ENCODE measurements at regions not wholly inside any gene's neighbourhood (a gene's known extent, or its start where the extent isn't known, plus 50 kb on each side); places are given as distances from the start of the nearest gene placed in this dataset.
"Not testable (repeated sequence)": the region's sequence is repeated elsewhere in the genome, so short reads cannot be mapped to it uniquely, and the experiment has no call there.

GRCh38 chr11:47928426-47928825 is 51.9 kb upstream of the PTPRJ start:
- Histone ChIP-seq H2AFZ (ENCODE audit: low read length) (no peak overlapping the region), H3K27me3 (ENCODE audit: control insufficient read depth, insufficient read depth, low read length) (no peaks in the 10 kb centered on the region), H3K9me3 (ENCODE audit: control insufficient read depth, insufficient read depth, low read depth, low read length) (no peaks in the 10 kb centered on the region), H3K36me3 (ENCODE audit: control insufficient read depth, insufficient read depth, low read length) (no peaks in the 10 kb centered on the region), H3K4me2 (ENCODE audit: extremely low read depth, insufficient read depth, low read length) (no peak overlapping the region), H4K20me1 (ENCODE audit: control insufficient read depth, extremely low read depth, insufficient read depth, low read length) (no peaks in the 10 kb centered on the region), H3K4me1 (ENCODE audit: control insufficient read depth, extremely low read depth, insufficient read depth, low read length) (peaks cover 7% of the 10 kb centered on the region), H3K4me3 (replicated peaks in 1 of 4; ENCODE audit: control extremely low read depth in 1 of 4, insufficient read depth in 1 of 4, low read depth in 3 of 4, low read length in 4 of 4) (no peak overlapping the region), H3K9ac (ENCODE audit: insufficient read depth, low read length) (no peak overlapping the region), H3K27ac (ENCODE audit: insufficient read depth, low read length) (no peak overlapping the region), H3K79me2 (ENCODE audit: control insufficient read depth, insufficient read depth, low read length) (no peaks in the 10 kb centered on the region)
- TF ChIP-seq CTCF (conservative IDR thresholded peaks at IDR 0.05 in 1 of 2, IDR thresholded peaks at IDR 0.05 in 1 of 2; ENCODE audit: low read depth in 1 of 2, low read length in 2 of 2) (no peak), EZH2 (IDR thresholded peaks at IDR 0.05; ENCODE audit: low read length, missing control alignments) (no peak)
- no peak for DNase-seq (ENCODE audit: low read depth in 2 of 2)

- Histone ChIP-seq H3K4me1 (ENCODE audit: control insufficient read depth, extremely low read depth, insufficient read depth, low read length) (peaks cover 10% of the 10 kb centered on the region), H3K27me3 (ENCODE audit: control insufficient read depth, insufficient read depth, low read length) (no peaks in the 10 kb centered on the region), H3K36me3 (ENCODE audit: control insufficient read depth, insufficient read depth, low read length) (no peaks in the 10 kb centered on the region), H3K9ac (ENCODE audit: insufficient read depth, low read length) (no peak overlapping the region), H4K20me1 (ENCODE audit: control insufficient read depth, extremely low read depth, insufficient read depth, low read length) (no peaks in the 10 kb centered on the region), H3K27ac (ENCODE audit: insufficient read depth, low read length) (peak overlapping the region; percentile 20), H3K4me3 (replicated peaks in 1 of 4; ENCODE audit: control extremely low read depth in 1 of 4, insufficient read depth in 1 of 4, low read depth in 3 of 4, low read length in 4 of 4) (no peak overlapping the region), H2AFZ (ENCODE audit: low read length) (no peak overlapping the region), H3K9me3 (ENCODE audit: control insufficient read depth, insufficient read depth, low read depth, low read length) (no peaks in the 10 kb centered on the region), H3K79me2 (ENCODE audit: control insufficient read depth, insufficient read depth, low read length) (no peaks in the 10 kb centered on the region), H3K4me2 (ENCODE audit: extremely low read depth, insufficient read depth, low read length) (peak overlapping the region; percentile 51)
- peak; percentile 27 to 84 for DNase-seq (ENCODE audit: low read depth in 2 of 2)
- no peak for TF ChIP-seq EZH2 (IDR thresholded peaks at IDR 0.05; ENCODE audit: low read length, missing control alignments)
- no peak for TF ChIP-seq CTCF (conservative IDR thresholded peaks at IDR 0.05 in 1 of 2, IDR thresholded peaks at IDR 0.05 in 1 of 2; ENCODE audit: low read depth in 1 of 2, low read length in 2 of 2)
Measured at GRCh38 chr11:47924184-47924691, 56.1 kb upstream of the PTPRJ start.

- Histone ChIP-seq H3K4me2 (ENCODE audit: extremely low read depth, insufficient read depth, low read length) (no peak overlapping the region), H4K20me1 (ENCODE audit: control insufficient read depth, extremely low read depth, insufficient read depth, low read length) (no peaks in the 10 kb centered on the region), H3K27me3 (ENCODE audit: control insufficient read depth, insufficient read depth, low read length) (no peaks in the 10 kb centered on the region), H3K4me3 (replicated peaks in 1 of 4; ENCODE audit: control extremely low read depth in 1 of 4, insufficient read depth in 1 of 4, low read depth in 3 of 4, low read length in 4 of 4) (no peak overlapping the region), H3K4me1 (ENCODE audit: control insufficient read depth, extremely low read depth, insufficient read depth, low read length) (peaks cover 16% of the 10 kb centered on the region), H3K27ac (ENCODE audit: insufficient read depth, low read length) (peak overlapping the region; percentile 23), H3K36me3 (ENCODE audit: control insufficient read depth, insufficient read depth, low read length) (no peaks in the 10 kb centered on the region), H3K9me3 (ENCODE audit: control insufficient read depth, insufficient read depth, low read depth, low read length) (no peaks in the 10 kb centered on the region), H3K9ac (ENCODE audit: insufficient read depth, low read length) (no peak overlapping the region), H2AFZ (ENCODE audit: low read length) (no peak overlapping the region), H3K79me2 (ENCODE audit: control insufficient read depth, insufficient read depth, low read length) (no peaks in the 10 kb centered on the region)
- DNase-seq (ENCODE audit: low read depth in 2 of 2): peak; percentile 44 to 48
- TF ChIP-seq EZH2 (IDR thresholded peaks at IDR 0.05; ENCODE audit: low read length, missing control alignments) (no peak), CTCF (conservative IDR thresholded peaks at IDR 0.05 in 1 of 2, IDR thresholded peaks at IDR 0.05 in 1 of 2; ENCODE audit: low read depth in 1 of 2, low read length in 2 of 2) (no peak)
Measured at GRCh38 chr11:47923667-47924066, 56.7 kb upstream of the PTPRJ start.

GRCh38 chr11:47921080-47921555 is 59.2 kb upstream of the PTPRJ start:
- not testable (repeated sequence) for H3K4me3 ChIP-seq (replicated peaks in 1 of 4; ENCODE audit: control extremely low read depth in 1 of 4, insufficient read depth in 1 of 4, low read depth in 3 of 4, low read length in 4 of 4); H3K27ac ChIP-seq (ENCODE audit: insufficient read depth, low read length); H3K79me2 ChIP-seq (ENCODE audit: control insufficient read depth, insufficient read depth, low read length); H3K9ac ChIP-seq (ENCODE audit: insufficient read depth, low read length); DNase-seq (ENCODE audit: low read depth in 2 of 2); H3K9me3 ChIP-seq (ENCODE audit: control insufficient read depth, insufficient read depth, low read depth, low read length); H3K36me3 ChIP-seq (ENCODE audit: control insufficient read depth, insufficient read depth, low read length); H4K20me1 ChIP-seq (ENCODE audit: control insufficient read depth, extremely low read depth, insufficient read depth, low read length); H2AFZ ChIP-seq (ENCODE audit: low read length); H3K4me2 ChIP-seq (ENCODE audit: extremely low read depth, insufficient read depth, low read length); H3K27me3 ChIP-seq (ENCODE audit: control insufficient read depth, insufficient read depth, low read length)
- H3K4me1 ChIP-seq (ENCODE audit: control insufficient read depth, extremely low read depth, insufficient read depth, low read length): peaks cover 21% of the 10 kb centered on the region
